Activated B cell treated with CpG ODN at 0.5 μM for 24 hours (primary cell): ENCODE measurements at regions not wholly inside any gene's neighbourhood (a gene's known extent, or its start where the extent isn't known, plus 50 kb on each side); places are given as distances from the start of the nearest gene placed in this dataset.

Experiments used
- ATAC-seq: fragments of 200-7000 bp; cut with Tn5 transposase; one replicate; pipeline ENCODE4 v1.10.0; 2021; ENCODE audit warnings: low read depth, mild to moderate bottlenecking, moderate library complexity
- CTCF ChIA-PET: fragments of 350-600 bp; sonication (Branson Sonifier 250); formaldehyde crosslinking; loops from one replicate; lab custom pipeline; 2021; ENCODE audit warnings: antibody characterized with exemption; lab: Charles Lee
- POLR2A ChIA-PET: fragments of 350-600 bp; sonication (Branson Sonifier 250); formaldehyde crosslinking; loops from one replicate; lab custom pipeline; 2021; ENCODE audit warnings: antibody characterized with exemption; lab: Charles Lee
- DNase-seq: peaks from one replicate; pipeline ENCODE4 v3.0.0; 2022
- H3K27ac Mint-ChIP-seq: one replicate; pipeline ENCODE4 v1.8.0; 2020; ENCODE audit warnings: mixed read lengths
- H3K27me3 Mint-ChIP-seq: one replicate; pipeline ENCODE4 v1.8.0; 2021; ENCODE audit warnings: mixed read lengths
- H3K36me3 Mint-ChIP-seq: one replicate; pipeline ENCODE4 v1.8.0; 2021; ENCODE audit warnings: low read depth, mixed read lengths
- H3K4me1 Mint-ChIP-seq: one replicate; pipeline ENCODE4 v1.8.0; 2021; ENCODE audit warnings: mixed read lengths
- H3K4me3 Mint-ChIP-seq: one replicate; pipeline ENCODE4 v1.8.0; 2020; ENCODE audit warnings: mild to moderate bottlenecking, mixed read lengths
- H3K9me3 Mint-ChIP-seq: one replicate; pipeline ENCODE4 v1.8.0; 2020; ENCODE audit warnings: mixed read lengths
- CTCF ChIP-seq: fragments of 200-600 bp; IDR thresholded peaks from one replicate; pipeline ENCODE4 v1.8.0; 2022; ENCODE audit warnings: antibody characterized with exemption, mild to moderate bottlenecking
- intact Hi-C: fragments of 100-400 bp; cut with micrococcal nuclease; formaldehyde crosslinking; loops from one replicate; pipeline ENCODE4 v1.15.1; 2024

- intact Hi-C loops: no loop called here
- ATAC-seq (no peak), DNase-seq (no peak)
- no peaks in the 10 kb centered on the region for H3K9me3 Mint-ChIP-seq
- CTCF ChIA-PET: no interaction called here
- H3K4me1 Mint-ChIP-seq: no peaks in the 10 kb centered on the region
- POLR2A ChIA-PET: no interaction called here
- H3K36me3 Mint-ChIP-seq: no peaks in the 10 kb centered on the region
- no peak overlapping the region for H3K4me3 Mint-ChIP-seq
- TF ChIP-seq CTCF: no peak
- no peaks in the 10 kb centered on the region for H3K27me3 Mint-ChIP-seq
- no peak overlapping the region for H3K27ac Mint-ChIP-seq
Measured at GRCh38 chrX:103149652-103150051, 56.7 kb upstream of the NXF3 start.

GRCh38 chrX:103148075-103148474, 55.1 kb upstream of the NXF3 start:
- H3K9me3 Mint-ChIP-seq: no peaks in the 10 kb centered on the region
- CTCF ChIA-PET: no interaction called here
- intact Hi-C loops: no loop called here
- DNase-seq (no peak), ATAC-seq (no peak)
- no peaks in the 10 kb centered on the region for H3K36me3 Mint-ChIP-seq
- H3K4me3 Mint-ChIP-seq: no peak overlapping the region
- H3K27ac Mint-ChIP-seq: no peak overlapping the region
- H3K27me3 Mint-ChIP-seq: no peaks in the 10 kb centered on the region
- no peak for TF ChIP-seq CTCF
- POLR2A ChIA-PET: no interaction called here
- H3K4me1 Mint-ChIP-seq: no peaks in the 10 kb centered on the region
